MM.1S (cell line): ENCODE measurements at regions not wholly inside any gene's neighbourhood (a gene's known extent, or its start where the extent isn't known, plus 50 kb on each side); places are given as distances from the start of the nearest gene placed in this dataset.

Source experiments
- DNase-seq: peaks from one replicate; pipeline ENCODE4 v3.0.0-alpha.2; 2015
- H2AFZ ChIP-seq: fragments of 300-600 bp; sonication (generic); 2 replicates; pipeline ENCODE4 v1.6.0; 2016; ENCODE audit warnings: antibody characterized with exemption, low read length
- H3F3A ChIP-seq: fragments of 300-600 bp; sonication (generic); 2 replicates; pipeline ENCODE4 v1.6.1; 2016; ENCODE audit warnings: mild to moderate bottlenecking, antibody characterized with exemption, low read length, moderate library complexity, mixed read lengths; ENCODE audit not compliant: insufficient read depth
- H3K27ac ChIP-seq: fragments of 300-600 bp; sonication (generic); 2 replicates; pipeline ENCODE4 v1.5.1; 2016; ENCODE audit warnings: mild to moderate bottlenecking, low read length
- H3K27me3 ChIP-seq: fragments of 300-600 bp; sonication (generic); replicated peaks from 2 replicates; pipeline ENCODE4 v1.6.0; 2016; ENCODE audit warnings: low read length; ENCODE audit not compliant: insufficient read depth
- H3K36me3 ChIP-seq: fragments of 300-600 bp; sonication (generic); replicated peaks from 2 replicates; pipeline ENCODE4 v1.6.1; 2016; ENCODE audit warnings: mild to moderate bottlenecking, low read length, mixed read lengths; ENCODE audit not compliant: insufficient read depth
- H3K4me1 ChIP-seq: fragments of 300-600 bp; sonication (generic); 2 replicates; pipeline ENCODE4 v1.6.1; 2016; ENCODE audit warnings: low read length, mixed read lengths
- H3K4me2 ChIP-seq: fragments of 300-600 bp; sonication (generic); 2 replicates; pipeline ENCODE4 v1.6.0; 2016; ENCODE audit warnings: low read depth, low read length
- H3K4me3 ChIP-seq: fragments of 300-600 bp; sonication (generic); 2 replicates; pipeline ENCODE4 v1.5.1; 2016; ENCODE audit warnings: low read length, mixed read lengths
- H3K79me2 ChIP-seq: fragments of 300-600 bp; sonication (generic); 2 replicates; pipeline ENCODE4 v1.6.1; 2016; ENCODE audit warnings: mixed run types, low read length, mixed read lengths
- H3K9ac ChIP-seq: fragments of 300-600 bp; sonication (generic); 2 replicates; pipeline ENCODE4 v1.6.1; 2016; ENCODE audit warnings: low read length, mixed read lengths
- H3K9me2 ChIP-seq: fragments of 300-600 bp; sonication (generic); replicated peaks from 2 replicates; pipeline ENCODE4 v1.6.1; 2016; ENCODE audit warnings: mild to moderate bottlenecking, low read length, mixed read lengths; ENCODE audit not compliant: insufficient read depth
- H3K9me3 ChIP-seq: fragments of 300-600 bp; sonication (generic); replicated peaks from 2 replicates; pipeline ENCODE4 v1.6.1; 2016; ENCODE audit warnings: mild to moderate bottlenecking, low read length, mixed read lengths; ENCODE audit not compliant: insufficient read depth
- H4K20me1 ChIP-seq: fragments of 300-600 bp; sonication (generic); 2 replicates; pipeline ENCODE4 v1.6.1; 2016; ENCODE audit warnings: mild to moderate bottlenecking, low read length, moderate library complexity, mixed read lengths; ENCODE audit not compliant: insufficient read depth
- EZH2 ChIP-seq: fragments of 300-600 bp; sonication (generic); optimal IDR thresholded peaks from 2 replicates; pipeline ENCODE3; 2017; ENCODE audit warnings: low read depth, mild to moderate bottlenecking, antibody characterized with exemption, low read length, mixed read lengths
- EZH2phosphoT487 ChIP-seq: fragments of 300-600 bp; sonication (generic); IDR thresholded peaks from 2 replicates; pipeline ENCODE4 v1.6.1; 2018; ENCODE audit warnings: antibody characterized with exemption, low read length
- TF ChIP-seq, protein P1 (sequence below): fragments of 300-600 bp; sonication (generic); IDR thresholded peaks from 2 replicates; pipeline ENCODE4 v1.5.1; 2016; ENCODE audit warnings: antibody characterized with exemption, low read length, mixed read lengths

DNA sequence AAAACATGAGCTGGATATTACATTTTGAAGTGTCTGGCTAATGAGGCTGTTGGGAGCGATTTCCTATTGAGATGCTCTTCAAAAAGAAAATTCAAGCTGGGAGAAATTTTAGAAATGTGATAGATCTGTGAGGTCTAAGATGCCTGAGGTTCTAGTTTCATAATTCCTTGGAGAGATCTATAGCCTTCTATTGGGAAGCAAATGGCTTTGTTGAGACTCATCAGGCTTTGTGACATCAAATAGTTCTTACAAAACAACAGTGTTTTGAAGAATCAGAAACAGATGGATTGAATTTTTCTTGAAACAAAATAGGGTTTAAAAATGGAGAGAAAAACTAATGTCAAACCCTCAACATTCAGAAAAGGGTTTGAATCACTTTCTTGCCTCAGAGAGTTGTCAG lies 292.9 kb downstream of the NNT start:
- H4K20me1 ChIP-seq, result no peaks in the 10 kb centered on the region
- no peaks in the 10 kb centered on the region for H3K9me2 ChIP-seq
- no peak overlapping the region for H3K4me2 ChIP-seq
- H2AFZ ChIP-seq, result no peak overlapping the region
- H3K4me1 ChIP-seq, result no peaks in the 10 kb centered on the region
- TF ChIP-seq, protein P1, sequence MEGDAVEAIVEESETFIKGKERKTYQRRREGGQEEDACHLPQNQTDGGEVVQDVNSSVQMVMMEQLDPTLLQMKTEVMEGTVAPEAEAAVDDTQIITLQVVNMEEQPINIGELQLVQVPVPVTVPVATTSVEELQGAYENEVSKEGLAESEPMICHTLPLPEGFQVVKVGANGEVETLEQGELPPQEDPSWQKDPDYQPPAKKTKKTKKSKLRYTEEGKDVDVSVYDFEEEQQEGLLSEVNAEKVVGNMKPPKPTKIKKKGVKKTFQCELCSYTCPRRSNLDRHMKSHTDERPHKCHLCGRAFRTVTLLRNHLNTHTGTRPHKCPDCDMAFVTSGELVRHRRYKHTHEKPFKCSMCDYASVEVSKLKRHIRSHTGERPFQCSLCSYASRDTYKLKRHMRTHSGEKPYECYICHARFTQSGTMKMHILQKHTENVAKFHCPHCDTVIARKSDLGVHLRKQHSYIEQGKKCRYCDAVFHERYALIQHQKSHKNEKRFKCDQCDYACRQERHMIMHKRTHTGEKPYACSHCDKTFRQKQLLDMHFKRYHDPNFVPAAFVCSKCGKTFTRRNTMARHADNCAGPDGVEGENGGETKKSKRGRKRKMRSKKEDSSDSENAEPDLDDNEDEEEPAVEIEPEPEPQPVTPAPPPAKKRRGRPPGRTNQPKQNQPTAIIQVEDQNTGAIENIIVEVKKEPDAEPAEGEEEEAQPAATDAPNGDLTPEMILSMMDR, result no peak
- TF ChIP-seq EZH2phosphoT487 (no peak), EZH2 (no peak)
- no peaks in the 10 kb centered on the region for H3K36me3 ChIP-seq
- DNase-seq, result no peak
- H3K9ac ChIP-seq, result no peak overlapping the region
- no peaks in the 10 kb centered on the region for H3K79me2 ChIP-seq
- H3K9me3 ChIP-seq, result no peaks in the 10 kb centered on the region
- no peak overlapping the region for H3K27ac ChIP-seq
- H3F3A ChIP-seq, result no peaks in the 10 kb centered on the region
- H3K27me3 ChIP-seq, result no peaks in the 10 kb centered on the region
- no peak overlapping the region for H3K4me3 ChIP-seq

DNA sequence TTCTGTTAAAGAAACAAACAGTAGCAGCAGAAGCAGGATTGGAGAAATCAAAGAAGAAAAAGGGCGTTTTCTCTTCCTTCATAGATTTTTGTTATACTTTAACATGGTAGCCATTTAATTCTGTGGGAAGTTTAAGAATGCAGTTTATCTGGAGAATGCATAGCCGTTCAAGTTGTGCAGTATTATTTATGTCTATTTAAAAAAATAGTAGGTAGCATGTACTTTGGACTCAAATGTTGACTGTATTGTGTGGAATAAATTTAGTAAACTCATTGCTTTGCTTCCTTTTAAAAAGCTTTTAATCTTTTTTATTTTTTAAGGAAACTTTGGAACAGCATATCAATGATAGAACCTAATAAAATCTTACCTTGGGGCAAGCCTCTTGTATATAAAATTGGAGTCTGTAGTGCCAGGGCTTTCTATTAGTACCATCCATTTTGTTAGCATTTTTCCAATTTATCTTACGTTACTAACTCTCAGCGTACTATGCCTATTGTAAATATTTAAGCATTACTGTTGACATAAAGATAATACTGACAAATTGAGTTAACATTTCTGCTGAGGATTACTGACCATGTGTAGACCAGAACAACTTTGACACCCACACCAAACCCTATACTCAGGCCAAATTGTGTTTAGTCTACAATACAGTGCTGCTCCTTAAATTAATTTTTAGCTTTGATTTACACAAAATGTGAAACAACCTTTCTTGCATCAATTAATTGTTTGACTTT lies 291.1 kb downstream of the NNT start:
- no peak for DNase-seq
- TF ChIP-seq EZH2phosphoT487 (no peak), EZH2 (no peak)
- TF ChIP-seq, protein P1, result no peak
- Histone ChIP-seq H3K4me1 (no peaks in the 10 kb centered on the region), H3K27me3 (no peaks in the 10 kb centered on the region), H3K27ac (no peak overlapping the region), H2AFZ (no peak overlapping the region), H3F3A (no peaks in the 10 kb centered on the region), H4K20me1 (no peaks in the 10 kb centered on the region), H3K4me2 (no peak overlapping the region), H3K9me3 (no peaks in the 10 kb centered on the region), H3K36me3 (no peaks in the 10 kb centered on the region), H3K4me3 (no peak overlapping the region), H3K79me2 (no peaks in the 10 kb centered on the region), H3K9me2 (no peaks in the 10 kb centered on the region), H3K9ac (no peak overlapping the region)

DNA sequence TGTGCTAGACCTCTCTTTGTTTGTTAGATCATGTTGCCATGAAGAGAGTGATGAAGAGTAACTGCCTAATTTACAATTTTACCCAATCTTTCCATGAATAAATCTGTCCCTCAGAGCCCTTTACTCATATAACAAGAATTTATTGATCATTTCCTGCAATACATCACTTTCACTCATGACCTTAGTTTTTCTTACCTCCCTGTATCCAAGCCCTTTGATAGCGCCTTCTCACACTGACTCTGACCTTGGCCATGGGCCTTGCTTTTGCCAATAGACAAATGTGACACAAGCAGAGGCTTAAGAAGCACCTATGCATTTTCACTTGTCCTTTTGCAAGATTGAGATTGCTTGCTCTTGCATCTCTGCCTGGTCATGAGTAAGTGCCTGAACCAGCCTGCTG lies 288.1 kb downstream of the NNT start:
- no peak overlapping the region for H3K9ac ChIP-seq
- H3K79me2 ChIP-seq, result no peaks in the 10 kb centered on the region
- H3K4me3 ChIP-seq, result no peak overlapping the region
- no peaks in the 10 kb centered on the region for H3K27me3 ChIP-seq
- H2AFZ ChIP-seq, result no peak overlapping the region
- H3K9me2 ChIP-seq, result no peaks in the 10 kb centered on the region
- no peak for DNase-seq
- H3K9me3 ChIP-seq, result no peaks in the 10 kb centered on the region
- H3K4me1 ChIP-seq, result no peaks in the 10 kb centered on the region
- no peak overlapping the region for H3K27ac ChIP-seq
- H3K4me2 ChIP-seq, result no peak overlapping the region
- H3K36me3 ChIP-seq, result no peaks in the 10 kb centered on the region
- no peaks in the 10 kb centered on the region for H3F3A ChIP-seq
- TF ChIP-seq EZH2 (no peak), EZH2phosphoT487 (no peak)
- TF ChIP-seq, protein P1, result no peak
- H4K20me1 ChIP-seq, result no peaks in the 10 kb centered on the region
